Type B pancreatic cell (in vitro differentiated cells): ENCODE measurements at regions not wholly inside any gene's neighbourhood (a gene's known extent, or its start where the extent isn't known, plus 50 kb on each side); places are given as distances from the start of the nearest gene placed in this dataset.

ENCODE experiments used
- DNase-seq: peaks from one replicate; pipeline ENCODE4 v3.0.0; 2021; ENCODE audit warnings: mixed read lengths; ENCODE audit not compliant: unreplicated experiment; ENCODE audit errors: extremely low spot score
- H3K27ac Mint-ChIP-seq: 2 replicates; pipeline ENCODE4 v1.8.0; 2021; ENCODE audit warnings: mild to moderate bottlenecking, mixed read lengths
- H3K27me3 Mint-ChIP-seq: 2 replicates; pipeline ENCODE4 v1.8.0; 2021; ENCODE audit warnings: mixed read lengths
- H3K36me3 Mint-ChIP-seq: 2 replicates; pipeline ENCODE4 v1.8.0; 2021; ENCODE audit warnings: mixed read lengths
- H3K4me1 Mint-ChIP-seq: one replicate; pipeline ENCODE4 v1.8.0; 2021; ENCODE audit warnings: mixed read lengths; ENCODE audit not compliant: unreplicated experiment
- H3K4me3 Mint-ChIP-seq: 2 replicates; pipeline ENCODE4 v1.8.0; 2021; ENCODE audit warnings: mild to moderate bottlenecking, mixed read lengths
- H3K9me3 Mint-ChIP-seq: 2 replicates; pipeline ENCODE4 v1.8.0; 2021; ENCODE audit warnings: mixed read lengths
- CTCF ChIP-seq: fragments of 200-600 bp; sonication (generic); conservative IDR thresholded peaks from 2 replicates; pipeline ENCODE4 v1.5.0; 2021; ENCODE audit warnings: antibody characterized with exemption, mild to moderate bottlenecking

GRCh38 chr6:144899161-144899560 lies 614.0 kb downstream of the UTRN start:
- Mint-ChIP-seq H3K27me3 (peaks cover 3% of the 10 kb centered on the region), H3K4me3 (no peak overlapping the region), H3K4me1 (peaks cover 14% of the 10 kb centered on the region), H3K36me3 (no peaks in the 10 kb centered on the region), H3K9me3 (peaks cover 3% of the 10 kb centered on the region), H3K27ac (no peak overlapping the region)
- DNase-seq: no peak
- no peak for TF ChIP-seq CTCF

GRCh38 chr6:144901412-144901811 lies 616.3 kb downstream of the UTRN start:
- DNase-seq: no peak
- TF ChIP-seq CTCF: no peak
- H3K27me3 Mint-ChIP-seq: no peaks in the 10 kb centered on the region
- H3K27ac Mint-ChIP-seq: no peak overlapping the region
- no peaks in the 10 kb centered on the region for H3K36me3 Mint-ChIP-seq
- no peak overlapping the region for H3K4me3 Mint-ChIP-seq
- peaks cover under 1% of the 10 kb centered on the region for H3K9me3 Mint-ChIP-seq
- peaks cover 10% of the 10 kb centered on the region for H3K4me1 Mint-ChIP-seq

- Mint-ChIP-seq H3K36me3 (no peaks in the 10 kb centered on the region), H3K27me3 (no peaks in the 10 kb centered on the region), H3K27ac (no peak overlapping the region), H3K9me3 (peaks cover 3% of the 10 kb centered on the region), H3K4me3 (no peak overlapping the region), H3K4me1 (no peaks in the 10 kb centered on the region)
- DNase-seq: no peak
- no peak for TF ChIP-seq CTCF
These were observed 622.9 kb downstream of the UTRN start for GRCh38 chr6:144908004-144908403.

- H3K9me3 Mint-ChIP-seq: peaks cover 3% of the 10 kb centered on the region
- H3K4me1 Mint-ChIP-seq: no peaks in the 10 kb centered on the region
- TF ChIP-seq CTCF: no peak
- no peaks in the 10 kb centered on the region for H3K27me3 Mint-ChIP-seq
- H3K4me3 Mint-ChIP-seq: no peak overlapping the region
- no peak overlapping the region for H3K27ac Mint-ChIP-seq
- no peaks in the 10 kb centered on the region for H3K36me3 Mint-ChIP-seq
- no peak for DNase-seq
These were observed 624.7 kb downstream of the UTRN start for GRCh38 chr6:144909753-144910285.

GRCh38 chr6:144911322-144911721 lies 626.2 kb downstream of the UTRN start:
- H3K4me3 Mint-ChIP-seq: no peak overlapping the region
- no peak for TF ChIP-seq CTCF
- DNase-seq: no peak

GRCh38 chr6:144912474-144912873 lies 627.3 kb downstream of the UTRN start:
- H3K9me3 Mint-ChIP-seq: peaks cover 3% of the 10 kb centered on the region
- no peak overlapping the region for H3K4me3 Mint-ChIP-seq
- no peak for DNase-seq
- no peaks in the 10 kb centered on the region for H3K4me1 Mint-ChIP-seq
- no peaks in the 10 kb centered on the region for H3K27me3 Mint-ChIP-seq
- no peaks in the 10 kb centered on the region for H3K36me3 Mint-ChIP-seq
- H3K27ac Mint-ChIP-seq: no peak overlapping the region
- no peak for TF ChIP-seq CTCF

More at GRCh38 chr6:144911322-144911721, 626.2 kb downstream of the UTRN start:
- Mint-ChIP-seq H3K9me3 (peaks cover 3% of the 10 kb centered on the region), H3K27ac (no peak overlapping the region), H3K27me3 (no peaks in the 10 kb centered on the region), H3K36me3 (no peaks in the 10 kb centered on the region), H3K4me1 (no peaks in the 10 kb centered on the region)
